ENCODE measurements at regions not wholly inside any gene's neighbourhood (a gene's known extent, or its start where the extent isn't known, plus 50 kb on each side); places are given as distances from the start of the nearest gene placed in this dataset.

- no peak for FAIRE-seq
- no peak for TF ChIP-seq CTCF (IDR thresholded peaks at IDR 0.05; ENCODE audit: insufficient read depth, missing control alignments)
- no peak for DNase-seq (ENCODE audit: insufficient read length, low spot score)
Observed at GRCh38 chr10:25786899-25787298, 147.1 kb upstream of the MYO3A start.

- DNase-seq (ENCODE audit: insufficient read length, low spot score): no peak
- no peak for FAIRE-seq
- TF ChIP-seq CTCF (IDR thresholded peaks at IDR 0.05; ENCODE audit: insufficient read depth, missing control alignments): no peak
Observed at GRCh38 chr10:25797888-25798429, 136.1 kb upstream of the MYO3A start.

- FAIRE-seq (no peak), DNase-seq (ENCODE audit: insufficient read length, low spot score) (no peak)
Observed at GRCh38 chr10:25804505-25804904, 129.5 kb upstream of the MYO3A start.

GRCh38 chr10:25805986-25806385 lies 128.0 kb upstream of the MYO3A start:
- no peak for TF ChIP-seq CTCF (IDR thresholded peaks at IDR 0.05; ENCODE audit: insufficient read depth, missing control alignments)
- no peak for FAIRE-seq
- no peak for DNase-seq (ENCODE audit: insufficient read length, low spot score)

More at GRCh38 chr10:25804505-25804904, 129.5 kb upstream of the MYO3A start:
- no peak for TF ChIP-seq CTCF (IDR thresholded peaks at IDR 0.05; ENCODE audit: insufficient read depth, missing control alignments)

- DNase-seq (ENCODE audit: insufficient read length, low spot score) (no peak), FAIRE-seq (no peak)
- TF ChIP-seq CTCF (IDR thresholded peaks at IDR 0.05; ENCODE audit: insufficient read depth, missing control alignments): no peak
Observed at GRCh38 chr10:25808372-25808771, 125.7 kb upstream of the MYO3A start.

- FAIRE-seq (no peak), DNase-seq (ENCODE audit: insufficient read length, low spot score) (no peak)
- TF ChIP-seq CTCF (IDR thresholded peaks at IDR 0.05; ENCODE audit: insufficient read depth, missing control alignments): no peak
Observed at GRCh38 chr10:25811052-25811685, 122.9 kb upstream of the MYO3A start.

GRCh38 chr10:25813511-25813910 lies 120.5 kb upstream of the MYO3A start:
- no peak for TF ChIP-seq CTCF (IDR thresholded peaks at IDR 0.05; ENCODE audit: insufficient read depth, missing control alignments)
- FAIRE-seq (no peak), DNase-seq (ENCODE audit: insufficient read length, low spot score) (no peak)

Data from D721Med (cell line).